CD4-positive, alpha-beta T cell treated with Interleukin-10 for 1 hour (primary cell): ENCODE measurements at regions not wholly inside any gene's neighbourhood (a gene's known extent, or its start where the extent isn't known, plus 50 kb on each side); places are given as distances from the start of the nearest gene placed in this dataset.
A peak's percentile ranks its signal among the peaks of the same experiment; 100 is the strongest.

Experiments
- DNase-seq: peaks from one replicate; pipeline ENCODE4 v3.0.0-alpha.2; 2020

- DNase-seq, result no peak
Measured at GRCh38 chr12:127075981-127076380, 1191.0 kb upstream of the TMEM132C start.

- DNase-seq, result no peak
Measured at GRCh38 chr12:127077262-127078045, 1189.5 kb upstream of the TMEM132C start.

GRCh38 chr12:127078577-127079350 lies 1188.2 kb upstream of the TMEM132C start:
- no peak for DNase-seq

- DNase-seq, result no peak
Measured at GRCh38 chr12:127079636-127080035, 1187.3 kb upstream of the TMEM132C start.

GRCh38 chr12:127081058-127081457 lies 1185.9 kb upstream of the TMEM132C start:
- no peak for DNase-seq

- peak; percentile 62 for DNase-seq
Measured at GRCh38 chr12:127083008-127083949, 1183.7 kb upstream of the TMEM132C start.

- no peak for DNase-seq
Measured at GRCh38 chr12:127101076-127101475, 1165.9 kb upstream of the TMEM132C start.

GRCh38 chr12:127106041-127106440 lies 1160.9 kb upstream of the TMEM132C start:
- DNase-seq, result no peak

GRCh38 chr12:127106697-127107096 lies 1160.3 kb upstream of the TMEM132C start:
- no peak for DNase-seq

GRCh38 chr12:127107744-127108143 lies 1159.2 kb upstream of the TMEM132C start:
- DNase-seq, result no peak

GRCh38 chr12:127108360-127109215 lies 1158.4 kb upstream of the TMEM132C start:
- peak; percentile 35 for DNase-seq

- no peak for DNase-seq
Measured at GRCh38 chr12:127113945-127114344, 1153.0 kb upstream of the TMEM132C start.

- DNase-seq, result no peak
Measured at GRCh38 chr12:127115468-127116035, 1151.4 kb upstream of the TMEM132C start.

- no peak for DNase-seq
Measured at GRCh38 chr12:127118251-127118650, 1148.7 kb upstream of the TMEM132C start.

GRCh38 chr12:127119600-127120140 lies 1147.3 kb upstream of the TMEM132C start:
- DNase-seq, result no peak

GRCh38 chr12:127120851-127121250 lies 1146.1 kb upstream of the TMEM132C start:
- no peak for DNase-seq

GRCh38 chr12:127121494-127122084 lies 1145.4 kb upstream of the TMEM132C start:
- no peak for DNase-seq

GRCh38 chr12:127125607-127126259 lies 1141.2 kb upstream of the TMEM132C start:
- no peak for DNase-seq

GRCh38 chr12:127126260-127126628 lies 1140.7 kb upstream of the TMEM132C start:
- no peak for DNase-seq

GRCh38 chr12:127127897-127128296 lies 1139.1 kb upstream of the TMEM132C start:
- DNase-seq, result no peak
